ENCODE measurements at regions not wholly inside any gene's neighbourhood (a gene's known extent, or its start where the extent isn't known, plus 50 kb on each side); places are given as distances from the start of the nearest gene placed in this dataset.

- Histone ChIP-seq H3K4me3 (no peak overlapping the region), H3K36me3 (no peaks in the 10 kb centered on the region), H3K4me1 (no peaks in the 10 kb centered on the region), H3K9me3 (no peaks in the 10 kb centered on the region), H3K27ac (no peak overlapping the region), H3K27me3 (no peaks in the 10 kb centered on the region)
- ATAC-seq: peak; percentile 17
- intact Hi-C loops (cut with DNase I): no loop called here
- no peak for DNase-seq
- no peak for TF ChIP-seq CTCF (IDR thresholded peaks at IDR 0.05)
These were observed 93.5 kb upstream of the KIAA1217 start for GRCh38 chr10:24115403-24115802.

GRCh38 chr10:24118246-24118645, 90.7 kb upstream of the KIAA1217 start:
- no peaks in the 10 kb centered on the region for H3K9me3 ChIP-seq
- peak overlapping the region in 1 of 2 donors; percentile 16 for H3K4me3 ChIP-seq
- ATAC-seq (no peak), DNase-seq (no peak)
- H3K27ac ChIP-seq: peak overlapping the region in 1 of 2 donors; percentile 46
- no peaks in the 10 kb centered on the region for H3K36me3 ChIP-seq
- no peaks in the 10 kb centered on the region for H3K4me1 ChIP-seq
- no peaks in the 10 kb centered on the region for H3K27me3 ChIP-seq
- TF ChIP-seq CTCF (IDR thresholded peaks at IDR 0.05): no peak
- intact Hi-C loops (cut with DNase I): no loop called here

GRCh38 chr10:24119896-24120295, 89.0 kb upstream of the KIAA1217 start:
- Histone ChIP-seq H3K4me1 (no peaks in the 10 kb centered on the region), H3K4me3 (peak overlapping the region in 1 of 2 donors; percentile 16), H3K9me3 (no peaks in the 10 kb centered on the region), H3K36me3 (no peaks in the 10 kb centered on the region), H3K27ac (peak overlapping the region; percentile 7 to 34), H3K27me3 (no peaks in the 10 kb centered on the region)
- ATAC-seq: no peak
- no peak for DNase-seq
- intact Hi-C loops (cut with DNase I): no loop called here
- no peak for TF ChIP-seq CTCF (IDR thresholded peaks at IDR 0.05)

- ATAC-seq: no peak
These were observed 88.3 kb upstream of the KIAA1217 start for GRCh38 chr10:24120646-24121045.

DNA sequence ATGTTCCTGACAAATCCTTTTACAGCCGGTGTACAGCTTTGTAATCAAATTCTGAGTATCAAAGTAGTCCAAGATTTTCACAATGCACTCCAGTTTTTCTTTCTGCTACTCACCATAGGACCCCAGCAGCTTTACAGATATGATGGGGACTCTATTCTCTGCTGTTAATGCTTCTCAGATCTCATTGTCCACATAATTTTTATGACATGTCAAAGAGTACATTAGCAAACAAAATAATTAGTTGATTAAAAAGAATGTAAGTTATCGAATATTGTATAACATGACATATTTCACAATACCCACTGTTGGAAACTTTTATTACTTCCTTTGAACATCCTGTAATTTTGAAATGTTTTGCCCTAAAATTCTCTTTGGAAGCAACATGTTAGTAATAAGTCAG, 81.4 kb upstream of the KIAA1217 start:
- peaks cover 0 to 8% of the 10 kb centered on the region in 2 donors for H3K9me3 ChIP-seq
- no peak for ATAC-seq
- intact Hi-C loops (cut with DNase I): no loop called here
- H3K4me1 ChIP-seq: no peaks in the 10 kb centered on the region
- no peaks in the 10 kb centered on the region for H3K36me3 ChIP-seq
- H3K4me3 ChIP-seq: no peak overlapping the region
- TF ChIP-seq CTCF (IDR thresholded peaks at IDR 0.05): no peak
- no peak for DNase-seq
- H3K27ac ChIP-seq: no peak overlapping the region
- no peaks in the 10 kb centered on the region for H3K27me3 ChIP-seq

More at GRCh38 chr10:24120646-24121045, 88.3 kb upstream of the KIAA1217 start:
- Histone ChIP-seq H3K4me3 (peak overlapping the region in 1 of 2 donors; percentile 16), H3K9me3 (no peaks in the 10 kb centered on the region), H3K27me3 (no peaks in the 10 kb centered on the region), H3K36me3 (no peaks in the 10 kb centered on the region), H3K27ac (peak overlapping the region in 1 of 2 donors; percentile 7), H3K4me1 (no peaks in the 10 kb centered on the region)
- intact Hi-C loops (cut with DNase I): no loop called here
- no peak for TF ChIP-seq CTCF (IDR thresholded peaks at IDR 0.05)
- no peak for DNase-seq
